Brain microvascular endothelial cell (primary cell): ENCODE measurements at regions not wholly inside any gene's neighbourhood (a gene's known extent, or its start where the extent isn't known, plus 50 kb on each side); places are given as distances from the start of the nearest gene placed in this dataset.

Source experiments
- DNase-seq: peaks from one replicate; pipeline ENCODE4 v3.0.0-alpha.2; 2020
- H3K27ac ChIP-seq: fragments of 250-450 bp; sonication (Bioruptor Pico); 2 replicates; pipeline ENCODE4 v1.5.1; 2020; ENCODE audit warnings: mild to moderate bottlenecking, moderate library complexity
- H3K27me3 ChIP-seq: fragments of 250-450 bp; sonication (Bioruptor Pico); replicated peaks from 2 replicates; pipeline ENCODE4 v1.5.1; 2020; ENCODE audit warnings: mild to moderate bottlenecking
- H3K36me3 ChIP-seq: fragments of 250-450 bp; sonication (Bioruptor Pico); replicated peaks from 2 replicates; pipeline ENCODE4 v1.5.1; 2020; ENCODE audit warnings: mild to moderate bottlenecking
- H3K4me3 ChIP-seq: 2 replicates; pipeline ENCODE4 v1.5.1; 2011; ENCODE audit warnings: low read depth, mild to moderate bottlenecking, control low read depth, low read length, moderate library complexity
- in situ Hi-C: cut with HindIII; loops from 2 replicates; pipeline ENCODE4 v1.10.0; 2017; ENCODE audit warnings: low sequenced_read_pairs, low pct_ligation_motif_present
- TF ChIP-seq, protein P1 (sequence below): IDR thresholded peaks from 2 replicates; pipeline ENCODE4 v1.5.1; 2011; ENCODE audit warnings: low read depth, mild to moderate bottlenecking, moderate library complexity, low read length, control low read depth, inconsistent platforms; ENCODE audit errors: missing control alignments

DNA sequence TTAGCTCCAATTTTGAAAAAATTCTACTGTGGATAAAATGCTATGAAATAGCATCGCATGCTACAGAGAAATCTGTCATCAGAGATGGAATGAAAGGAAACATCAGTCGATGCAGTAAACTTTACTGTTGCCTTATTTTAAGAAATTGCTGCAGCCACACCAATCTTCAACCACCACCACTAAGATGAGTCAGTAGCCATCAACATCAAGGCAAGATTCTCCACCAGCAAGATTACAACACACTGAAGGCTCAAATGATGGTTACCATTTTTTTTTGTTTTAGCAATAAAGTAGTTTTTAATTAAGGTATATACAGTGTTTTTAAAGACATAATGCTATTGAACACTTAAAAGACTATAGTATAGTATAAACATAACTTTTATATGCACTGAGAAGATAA lies 95.6 kb upstream of the JUN start:
- TF ChIP-seq, protein P1, sequence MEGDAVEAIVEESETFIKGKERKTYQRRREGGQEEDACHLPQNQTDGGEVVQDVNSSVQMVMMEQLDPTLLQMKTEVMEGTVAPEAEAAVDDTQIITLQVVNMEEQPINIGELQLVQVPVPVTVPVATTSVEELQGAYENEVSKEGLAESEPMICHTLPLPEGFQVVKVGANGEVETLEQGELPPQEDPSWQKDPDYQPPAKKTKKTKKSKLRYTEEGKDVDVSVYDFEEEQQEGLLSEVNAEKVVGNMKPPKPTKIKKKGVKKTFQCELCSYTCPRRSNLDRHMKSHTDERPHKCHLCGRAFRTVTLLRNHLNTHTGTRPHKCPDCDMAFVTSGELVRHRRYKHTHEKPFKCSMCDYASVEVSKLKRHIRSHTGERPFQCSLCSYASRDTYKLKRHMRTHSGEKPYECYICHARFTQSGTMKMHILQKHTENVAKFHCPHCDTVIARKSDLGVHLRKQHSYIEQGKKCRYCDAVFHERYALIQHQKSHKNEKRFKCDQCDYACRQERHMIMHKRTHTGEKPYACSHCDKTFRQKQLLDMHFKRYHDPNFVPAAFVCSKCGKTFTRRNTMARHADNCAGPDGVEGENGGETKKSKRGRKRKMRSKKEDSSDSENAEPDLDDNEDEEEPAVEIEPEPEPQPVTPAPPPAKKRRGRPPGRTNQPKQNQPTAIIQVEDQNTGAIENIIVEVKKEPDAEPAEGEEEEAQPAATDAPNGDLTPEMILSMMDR, result no peak
- no peaks in the 10 kb centered on the region for H3K36me3 ChIP-seq
- no peak overlapping the region for H3K27ac ChIP-seq
- in situ Hi-C loops, result no loop called here
- no peak overlapping the region for H3K4me3 ChIP-seq
- DNase-seq, result no peak
- H3K27me3 ChIP-seq, result no peaks in the 10 kb centered on the region

DNA sequence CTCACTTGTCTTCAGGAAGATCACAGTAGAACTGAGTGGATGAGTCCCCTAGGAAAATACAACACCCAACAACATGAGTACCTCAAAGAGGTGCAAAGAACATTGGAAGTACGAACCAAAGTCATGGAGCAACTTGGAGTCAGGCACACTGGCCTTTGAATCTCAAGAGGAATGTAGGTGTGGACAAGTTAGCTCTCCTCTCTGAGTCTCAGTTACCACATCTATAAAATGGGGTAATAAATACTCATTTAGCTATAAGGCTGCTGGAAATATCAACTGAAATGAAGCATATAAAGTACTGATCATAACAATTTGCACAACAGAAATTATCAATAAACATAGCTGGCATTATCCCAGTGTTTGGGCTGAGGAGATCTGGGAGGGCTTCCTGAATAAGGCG lies 96.7 kb upstream of the JUN start:
- Histone ChIP-seq H3K27me3 (no peaks in the 10 kb centered on the region), H3K4me3 (no peak overlapping the region), H3K27ac (no peak overlapping the region), H3K36me3 (no peaks in the 10 kb centered on the region)
- DNase-seq, result no peak
- TF ChIP-seq, protein P1, result no peak
- in situ Hi-C loops, result no loop called here

DNA sequence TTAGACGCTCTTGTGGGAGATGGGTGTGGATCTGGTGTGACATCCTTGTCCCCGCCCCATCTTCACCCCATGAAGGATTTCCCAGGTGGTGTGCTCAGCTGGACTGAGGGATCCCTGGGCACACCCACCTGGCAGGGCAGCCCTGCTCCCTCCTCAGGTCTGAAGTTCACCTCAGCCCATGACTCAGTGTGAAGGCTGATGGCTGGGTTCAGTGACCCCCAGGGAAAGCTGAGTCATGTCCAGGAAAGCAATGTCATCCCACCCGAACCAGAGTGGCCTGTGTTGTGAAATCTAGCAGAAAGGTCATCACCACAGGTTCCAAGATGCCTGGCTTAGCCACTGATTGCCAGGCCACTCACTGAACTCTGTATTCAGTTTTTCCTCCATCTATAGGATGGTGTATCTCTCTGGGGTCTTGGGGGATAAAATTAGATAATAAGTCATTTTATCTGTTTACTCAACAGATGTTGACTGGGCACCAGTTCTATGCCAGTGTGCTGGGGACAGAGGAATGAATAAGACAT lies 97.7 kb upstream of the JUN start:
- TF ChIP-seq, protein P1, result no peak
- Histone ChIP-seq H3K36me3 (no peaks in the 10 kb centered on the region), H3K27ac (no peak overlapping the region), H3K4me3 (no peak overlapping the region), H3K27me3 (no peaks in the 10 kb centered on the region)
- in situ Hi-C loops, result no loop called here
- no peak for DNase-seq

DNA sequence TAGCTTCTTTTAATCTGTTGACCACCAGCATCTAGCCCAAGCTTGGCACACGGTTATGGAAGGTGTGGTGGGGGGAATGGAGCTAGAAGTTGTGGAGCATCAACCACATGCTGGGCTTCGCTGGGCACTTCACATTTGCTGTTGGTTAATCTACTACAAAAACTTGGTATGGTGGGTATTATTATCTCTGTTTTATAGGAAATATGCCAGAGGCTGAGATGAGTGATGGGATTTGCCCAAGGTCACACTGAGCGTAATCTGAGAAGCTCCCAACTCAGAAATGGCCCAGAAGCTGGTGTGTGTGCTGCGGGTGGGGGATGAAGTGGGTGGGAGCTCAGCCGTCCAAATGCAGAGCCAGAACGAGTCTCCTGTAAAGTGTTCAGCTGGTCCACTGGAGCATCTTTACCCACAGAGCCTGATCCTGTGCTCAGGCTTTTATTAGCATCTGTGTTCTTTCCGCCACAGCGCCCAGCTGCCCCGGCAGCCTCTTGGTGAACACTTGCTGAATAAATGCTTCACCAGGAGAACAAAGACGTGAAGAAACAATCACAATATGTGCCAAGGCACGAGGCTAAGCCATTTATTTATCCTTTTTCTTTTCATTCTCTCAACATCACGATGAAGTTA lies 98.6 kb upstream of the JUN start:
- Histone ChIP-seq H3K4me3 (no peak overlapping the region), H3K27me3 (no peaks in the 10 kb centered on the region), H3K36me3 (no peaks in the 10 kb centered on the region), H3K27ac (peak overlapping the region; percentile 82)
- in situ Hi-C loops, result no loop called here
- TF ChIP-seq, protein P1, result no peak
- no peak for DNase-seq

DNA sequence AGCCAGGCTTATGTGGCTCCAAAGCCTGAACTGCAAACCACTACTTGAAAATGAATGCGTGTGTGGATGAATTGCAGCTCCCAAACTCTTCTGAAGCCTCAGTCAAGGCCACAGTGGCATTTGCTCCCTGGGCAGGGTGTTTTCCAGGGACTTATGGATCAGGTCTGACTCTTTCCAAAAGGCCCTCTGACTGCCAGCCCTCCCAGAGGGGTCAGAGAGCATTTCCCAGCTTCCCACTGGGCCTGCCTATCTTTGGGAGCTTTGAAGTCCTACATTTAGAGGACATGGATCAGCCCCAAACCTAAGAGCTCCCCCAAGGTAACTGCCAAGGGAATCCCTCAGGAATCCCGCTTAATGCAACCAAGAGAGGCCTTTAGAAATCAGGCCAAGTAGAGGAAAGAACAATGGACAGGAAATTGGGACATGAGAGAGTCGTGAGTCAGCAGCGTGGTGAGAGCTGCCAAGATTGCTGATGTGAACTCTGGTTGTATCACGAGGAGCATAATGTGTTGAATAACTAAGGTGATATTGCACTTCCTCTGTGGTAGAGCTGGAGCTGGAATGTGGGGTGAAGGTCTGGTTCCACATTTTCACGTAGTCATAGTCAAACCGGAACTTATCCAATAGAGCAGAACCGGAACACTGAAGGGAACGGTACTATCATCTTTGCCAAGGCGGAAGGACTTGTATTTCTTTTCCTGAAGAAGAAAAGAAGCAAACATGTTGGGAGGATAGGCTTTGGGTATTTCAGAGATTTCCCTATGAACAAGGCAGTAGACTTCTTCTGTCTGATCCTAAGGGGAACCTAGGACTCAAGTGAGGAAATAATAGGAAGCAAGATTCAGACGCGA lies 99.4 kb upstream of the JUN start:
- Histone ChIP-seq H3K4me3 (no peak overlapping the region), H3K36me3 (no peaks in the 10 kb centered on the region), H3K27me3 (no peaks in the 10 kb centered on the region), H3K27ac (peak overlapping the region; percentile 82)
- TF ChIP-seq, protein P1, result no peak
- peak; percentile 96 for DNase-seq
- in situ Hi-C loops, result no loop called here
